SK-N-SH (cell line): ENCODE measurements at regions not wholly inside any gene's neighbourhood (a gene's known extent, or its start where the extent isn't known, plus 50 kb on each side); places are given as distances from the start of the nearest gene placed in this dataset.

ENCODE experiments used
- CTCF ChIA-PET: fragments of 300-600, 350-600 bp; formaldehyde crosslinking; extraction: SDS; loops from one replicate; lab custom pipeline; 2021; lab: Yijun Ruan, JAX
- POLR2A ChIA-PET: fragments of 350-600 bp; sonication (Branson Sonifier 250); formaldehyde crosslinking; extraction: SDS; loops from one replicate; lab custom pipeline; 2020; ENCODE audit warnings: antibody characterized with exemption, inconsistent platforms; lab: Yijun Ruan, JAX
- DNase-seq: peaks from one replicate; pipeline ENCODE4 v3.0.0; 2012
- H2AFZ ChIP-seq: fragments of 200-600 bp; sonication (generic); 2 replicates; pipeline ENCODE4 v1.8.1; 2016; ENCODE audit warnings: antibody characterized with exemption, mild to moderate bottlenecking, low read depth
- H3F3A ChIP-seq: fragments of 200-600 bp; sonication (generic); replicated peaks from 2 replicates; pipeline ENCODE3; 2016; ENCODE audit warnings: antibody characterized with exemption, mild to moderate bottlenecking; ENCODE audit not compliant: insufficient read depth
- H3K27ac ChIP-seq, 2 experiments: fragments of 200-500 bp in 1 of 2; fragments of 200-600 bp in 1 of 2; sonication (Bioruptor generic) in 1 of 2; sonication (generic), shearing (Covaris generic) in 1 of 2; 2 replicates each; pipeline versions ENCODE4 v1.5.1 to v1.6.1; 2014 to 2016; ENCODE audit warnings: low read depth in 2 of 2, inconsistent platforms in 1 of 2, low read length in 1 of 2, mild to moderate bottlenecking in 1 of 2, mixed read lengths in 1 of 2
- H3K27me3 ChIP-seq: fragments of 200-600 bp; sonication (generic), shearing (Covaris generic); 2 replicates; pipeline ENCODE4 v1.6.1; 2016; ENCODE audit warnings: mixed run types; ENCODE audit not compliant: insufficient read depth
- H3K36me3 ChIP-seq, 2 experiments: fragments of 200-500 bp in 1 of 2; fragments of 200-600 bp in 1 of 2; sonication (Bioruptor generic) in 1 of 2; sonication (generic) in 1 of 2; replicated peaks in 1 of 2; 2 replicates each; pipeline versions ENCODE3 to v1.5.1; 2014 to 2016; ENCODE audit warnings: low read length in 1 of 2, mild to moderate bottlenecking in 1 of 2; ENCODE audit not compliant: insufficient read depth in 2 of 2, control insufficient read depth in 1 of 2
- H3K4me1 ChIP-seq, 2 experiments: fragments of 200-500 bp in 1 of 2; fragments of 200-600 bp in 1 of 2; sonication (Bioruptor generic) in 1 of 2; sonication (generic), shearing (Covaris generic) in 1 of 2; 2 replicates each; pipeline versions ENCODE4 v1.5.1 to v1.6.1; 2014 to 2016; ENCODE audit warnings: low read depth in 1 of 2, low read length in 1 of 2, mixed run types in 1 of 2; ENCODE audit not compliant: insufficient read depth in 2 of 2, control insufficient read depth in 1 of 2
- H3K4me2 ChIP-seq: fragments of 200-600 bp; sonication (generic), shearing (Covaris generic); 2 replicates; pipeline ENCODE4 v1.6.1; 2017; ENCODE audit warnings: mixed run types
- H3K4me3 ChIP-seq, 2 experiments: fragments of 200-500 bp in 1 of 2; fragments of 200-600 bp in 1 of 2; sonication (Bioruptor generic) in 1 of 2; sonication (generic), shearing (Covaris generic) in 1 of 2; 2 replicates each; pipeline versions ENCODE4 v1.5.1 to v1.8.1; 2014 to 2016; ENCODE audit warnings: low read depth in 2 of 2, inconsistent platforms in 1 of 2, low read length in 1 of 2, mild to moderate bottlenecking in 1 of 2, mixed read lengths in 1 of 2, moderate library complexity in 1 of 2
- H3K79me2 ChIP-seq: fragments of 200-600 bp; sonication (generic); 2 replicates; pipeline ENCODE4 v1.8.1; 2017; ENCODE audit warnings: mild to moderate bottlenecking; ENCODE audit not compliant: insufficient read depth
- H3K9ac ChIP-seq: fragments of 200-600 bp; sonication (generic); 2 replicates; pipeline ENCODE4 v1.6.1; 2017; ENCODE audit warnings: mixed run types
- H3K9me2 ChIP-seq: fragments of 200-600 bp; sonication (generic); 2 replicates; pipeline ENCODE4 v1.6.1; 2017; ENCODE audit warnings: mixed run types
- H3K9me3 ChIP-seq: fragments of 200-600 bp; sonication (generic); 2 replicates; pipeline ENCODE4 v1.6.1; 2017; ENCODE audit warnings: mixed run types, mild to moderate bottlenecking, moderate library complexity
- H4K20me1 ChIP-seq: fragments of 200-600 bp; sonication (generic); 2 replicates; pipeline ENCODE4 v1.6.1; 2017; ENCODE audit warnings: mild to moderate bottlenecking, mixed run types; ENCODE audit not compliant: insufficient read depth
- CHD2 ChIP-seq: fragments of 150-350 bp; IDR thresholded peaks from 2 replicates; pipeline ENCODE4 v1.6.1; 2018; ENCODE audit warnings: low read length; ENCODE audit not compliant: partially characterized antibody
- CTCF ChIP-seq: fragments of 200-600 bp; sonication (generic); IDR thresholded peaks from 2 replicates; pipeline ENCODE4 v1.6.1; 2017; ENCODE audit warnings: antibody characterized with exemption, mild to moderate bottlenecking, moderate library complexity
- ELF1 ChIP-seq: IDR thresholded peaks from 2 replicates; pipeline ENCODE4 v1.4.0; 2012
- EZH2phosphoT487 ChIP-seq: fragments of 200-600 bp; sonication (generic); IDR thresholded peaks from 2 replicates; pipeline ENCODE4 v1.6.1; 2017; ENCODE audit warnings: low read depth, mixed run types, mild to moderate bottlenecking, antibody characterized with exemption, moderate library complexity, borderline replicate concordance
- FOSL2 ChIP-seq: IDR thresholded peaks from 2 replicates; pipeline ENCODE4 v1.4.0; 2012; ENCODE audit warnings: low read depth, mild to moderate bottlenecking, moderate library complexity, borderline replicate concordance
- FOXM1 ChIP-seq: IDR thresholded peaks from 2 replicates; pipeline ENCODE4 v1.4.0; 2012; ENCODE audit warnings: low read depth, mild to moderate bottlenecking
- GABPA ChIP-seq: IDR thresholded peaks from 2 replicates; pipeline ENCODE4 v1.4.0; 2012; ENCODE audit warnings: low read depth, mild to moderate bottlenecking
- GATA2 ChIP-seq: sonication (generic); formaldehyde crosslinking; IDR thresholded peaks from 2 replicates; pipeline ENCODE4 v1.5.0; 2020; ENCODE audit warnings: mild to moderate bottlenecking, missing genetic modification reagents
- JUND ChIP-seq: IDR thresholded peaks from 2 replicates; pipeline ENCODE4 v1.4.0; 2012
- MEF2A ChIP-seq: IDR thresholded peaks from 2 replicates; pipeline ENCODE4 v1.4.0; 2012; ENCODE audit warnings: low read depth, borderline replicate concordance
- MXI1 ChIP-seq: IDR thresholded peaks from 2 replicates; pipeline ENCODE4 v1.6.1; 2012; ENCODE audit warnings: mild to moderate bottlenecking, low read depth, low read length, improper control_type of control experiment
- NFIC ChIP-seq: IDR thresholded peaks from 2 replicates; pipeline ENCODE4 v1.4.0; 2012; ENCODE audit warnings: borderline replicate concordance
- NRF1 ChIP-seq: IDR thresholded peaks from 2 replicates; pipeline ENCODE4 v1.6.1; 2012; ENCODE audit warnings: low read depth, mild to moderate bottlenecking, low read length
- PBX3 ChIP-seq: IDR thresholded peaks from 2 replicates; pipeline ENCODE4; 2012
- POLR2AphosphoS5 ChIP-seq: IDR thresholded peaks from 2 replicates; pipeline ENCODE4 v1.6.1; 2012; ENCODE audit warnings: low read depth, low read length
- RFX5 ChIP-seq: IDR thresholded peaks from 2 replicates; pipeline ENCODE4 v1.6.1; 2012; ENCODE audit warnings: mild to moderate bottlenecking, improper control_type of control experiment, low read length
- RXRA ChIP-seq: IDR thresholded peaks from 2 replicates; pipeline ENCODE4 v1.4.0; 2012; ENCODE audit warnings: low read depth, mild to moderate bottlenecking, borderline replicate concordance
- SIN3A ChIP-seq: IDR thresholded peaks from 2 replicates; pipeline ENCODE4 v1.6.1; 2012; ENCODE audit warnings: low read depth, mild to moderate bottlenecking, low read length, moderate library complexity, borderline replicate concordance
- TCF12 ChIP-seq: IDR thresholded peaks from 2 replicates; pipeline ENCODE4 v1.4.0; 2012
- USF2 ChIP-seq: fragments of 150-350 bp; IDR thresholded peaks from 2 replicates; pipeline ENCODE4 v1.6.1; 2017; ENCODE audit warnings: antibody characterized with exemption, low read length, low read depth, borderline replicate concordance
- YY1 ChIP-seq: IDR thresholded peaks from 2 replicates; pipeline ENCODE4 v1.4.0; 2012; ENCODE audit warnings: low read depth, mild to moderate bottlenecking
- WGBS: methylation state at CpG from one replicate; pipeline ENCODE4 v1.1.6; 2017; ENCODE audit warnings: low lambda C conversion rate; 5-methylcytosine and 5-hydroxymethylcytosine counted together
- TF ChIP-seq, protein P1 (sequence below): fragments of 150-350 bp; IDR thresholded peaks from 2 replicates; pipeline ENCODE4 v1.6.1; 2016; ENCODE audit warnings: mild to moderate bottlenecking, low read depth, low read length
- TF ChIP-seq, protein P2 (sequence below): IDR thresholded peaks from 2 replicates; pipeline ENCODE4 v1.4.0; 2012; ENCODE audit warnings: low read depth, borderline replicate concordance

DNA sequence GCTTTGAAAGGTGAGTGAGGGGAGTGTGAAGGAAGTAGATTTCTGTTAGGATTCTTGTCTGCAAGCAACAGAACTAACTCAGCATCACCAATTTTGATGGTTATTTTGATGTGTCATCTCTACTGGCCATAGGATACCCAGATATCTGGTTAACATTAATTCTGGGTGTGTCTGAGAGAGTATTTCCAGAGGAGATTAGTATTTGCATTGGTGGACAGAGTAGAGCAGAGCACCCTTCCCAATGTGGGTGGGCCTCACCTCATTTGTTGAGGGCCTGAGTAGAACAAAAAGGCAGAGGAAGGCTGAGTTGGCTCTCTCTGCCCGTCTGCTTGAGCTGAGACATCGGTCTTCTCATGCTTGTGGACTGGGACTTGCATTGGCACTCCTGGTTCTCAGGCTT, 121.8 kb upstream of the POU3F1 start:
- Histone ChIP-seq H2AFZ (no peak overlapping the region), H3K4me1 (no peaks in the 10 kb centered on the region), H3K4me3 (no peak overlapping the region), H3K9me2 (no peaks in the 10 kb centered on the region), H4K20me1 (no peaks in the 10 kb centered on the region), H3K27me3 (peaks cover 8% of the 10 kb centered on the region; the same call in 1 of the 2 replicates), H3K79me2 (no peaks in the 10 kb centered on the region), H3K27ac (no peak overlapping the region), H3K4me2 (no peak overlapping the region), H3K9ac (no peak overlapping the region), H3K9me3 (no peaks in the 10 kb centered on the region), H3F3A (no peaks in the 10 kb centered on the region), H3K36me3 (no peaks in the 10 kb centered on the region)
- no peak for TF ChIP-seq GABPA
- TF ChIP-seq MXI1 = no peak
- TF ChIP-seq, protein P1, sequence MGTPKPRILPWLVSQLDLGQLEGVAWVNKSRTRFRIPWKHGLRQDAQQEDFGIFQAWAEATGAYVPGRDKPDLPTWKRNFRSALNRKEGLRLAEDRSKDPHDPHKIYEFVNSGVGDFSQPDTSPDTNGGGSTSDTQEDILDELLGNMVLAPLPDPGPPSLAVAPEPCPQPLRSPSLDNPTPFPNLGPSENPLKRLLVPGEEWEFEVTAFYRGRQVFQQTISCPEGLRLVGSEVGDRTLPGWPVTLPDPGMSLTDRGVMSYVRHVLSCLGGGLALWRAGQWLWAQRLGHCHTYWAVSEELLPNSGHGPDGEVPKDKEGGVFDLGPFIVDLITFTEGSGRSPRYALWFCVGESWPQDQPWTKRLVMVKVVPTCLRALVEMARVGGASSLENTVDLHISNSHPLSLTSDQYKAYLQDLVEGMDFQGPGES = no peak
- no peak for TF ChIP-seq PBX3
- TF ChIP-seq CHD2 = no peak
- no peak for TF ChIP-seq JUND
- TF ChIP-seq RXRA = no peak
- TF ChIP-seq EZH2phosphoT487 = no peak
- TF ChIP-seq RFX5 = no peak
- no peak for TF ChIP-seq TCF12
- TF ChIP-seq, protein P2, sequence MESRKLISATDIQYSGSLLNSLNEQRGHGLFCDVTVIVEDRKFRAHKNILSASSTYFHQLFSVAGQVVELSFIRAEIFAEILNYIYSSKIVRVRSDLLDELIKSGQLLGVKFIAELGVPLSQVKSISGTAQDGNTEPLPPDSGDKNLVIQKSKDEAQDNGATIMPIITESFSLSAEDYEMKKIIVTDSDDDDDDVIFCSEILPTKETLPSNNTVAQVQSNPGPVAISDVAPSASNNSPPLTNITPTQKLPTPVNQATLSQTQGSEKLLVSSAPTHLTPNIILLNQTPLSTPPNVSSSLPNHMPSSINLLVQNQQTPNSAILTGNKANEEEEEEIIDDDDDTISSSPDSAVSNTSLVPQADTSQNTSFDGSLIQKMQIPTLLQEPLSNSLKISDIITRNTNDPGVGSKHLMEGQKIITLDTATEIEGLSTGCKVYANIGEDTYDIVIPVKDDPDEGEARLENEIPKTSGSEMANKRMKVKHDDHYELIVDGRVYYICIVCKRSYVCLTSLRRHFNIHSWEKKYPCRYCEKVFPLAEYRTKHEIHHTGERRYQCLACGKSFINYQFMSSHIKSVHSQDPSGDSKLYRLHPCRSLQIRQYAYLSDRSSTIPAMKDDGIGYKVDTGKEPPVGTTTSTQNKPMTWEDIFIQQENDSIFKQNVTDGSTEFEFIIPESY = no peak
- TF ChIP-seq GATA2 (CRISPR knock-in tag) = no peak
- TF ChIP-seq MEF2A = no peak
- TF ChIP-seq SIN3A = no peak
- no peak for TF ChIP-seq YY1
- TF ChIP-seq FOSL2 = no peak
- no peak for DNase-seq
- POLR2A ChIA-PET = no interaction called here
- 46% methylated on average over 2 of the region's 2 CpGs for WGBS
- CTCF ChIA-PET = interaction anchor here (1.4 kb wide), 1 partner anchor 12 kb away, joined by 4 read pairs; no protein-coding TSS in a partner anchor

DNA sequence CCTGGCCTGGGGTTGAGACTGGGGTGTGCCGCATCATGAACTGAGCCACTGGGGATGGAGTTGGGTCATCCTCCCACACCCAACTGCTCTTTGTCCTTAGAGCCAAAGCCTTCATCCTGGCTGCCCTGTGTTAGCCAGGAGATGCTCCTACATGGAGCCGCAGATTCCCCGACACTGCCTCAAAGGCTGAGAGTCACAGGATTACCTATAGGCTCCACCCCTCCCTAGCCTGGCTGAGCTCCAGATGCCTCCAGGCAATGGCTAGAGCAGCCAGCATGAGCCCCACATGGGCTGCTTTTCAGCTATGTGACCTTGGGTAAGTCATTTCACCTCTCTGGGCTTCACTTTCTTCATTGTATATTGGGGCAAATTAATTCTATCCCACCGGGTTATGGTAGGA, 119.9 kb upstream of the POU3F1 start:
- DNase-seq = no peak
- no peak overlapping the region for H2AFZ ChIP-seq
- POLR2A ChIA-PET = no interaction called here
- no peaks in the 10 kb centered on the region for H3K36me3 ChIP-seq
- no peaks in the 10 kb centered on the region for H4K20me1 ChIP-seq
- H3K4me2 ChIP-seq = no peak overlapping the region
- H3K4me1 ChIP-seq = no peaks in the 10 kb centered on the region
- H3F3A ChIP-seq = no peaks in the 10 kb centered on the region
- no peak overlapping the region for H3K27ac ChIP-seq
- no peaks in the 10 kb centered on the region for H3K79me2 ChIP-seq
- TF ChIP-seq NRF1 (no peak), FOSL2 (no peak), POLR2AphosphoS5 (no peak), ELF1 (no peak), MEF2A (no peak), SIN3A (no peak), RFX5 (no peak), FOXM1 (no peak), JUND (no peak), CHD2 (no peak), NFIC (no peak), RXRA (no peak), CTCF (no peak), USF2 (no peak)
- no peaks in the 10 kb centered on the region for H3K9me3 ChIP-seq
- CTCF ChIA-PET = no interaction called here
- peaks cover 8% of the 10 kb centered on the region; the same call in 1 of the 2 replicates for H3K27me3 ChIP-seq
- H3K4me3 ChIP-seq = no peak overlapping the region
- WGBS = 12% methylated on average over 4 of the region's 4 CpGs
- H3K9me2 ChIP-seq = no peaks in the 10 kb centered on the region
- no peak overlapping the region for H3K9ac ChIP-seq
